Skeletal muscle tissue (tissue), 3 donors: ENCODE measurements at regions not wholly inside any gene's neighbourhood (a gene's known extent, or its start where the extent isn't known, plus 50 kb on each side); places are given as distances from the start of the nearest gene placed in this dataset.

Source experiments
- H3K27ac ChIP-seq: one replicate; pipeline ENCODE4 v1.7.0; 2013; ENCODE audit warnings: mild to moderate bottlenecking, low read depth, low read length, inconsistent platforms
- H3K27me3 ChIP-seq, 3 donors: one replicate each; pipeline ENCODE4 v1.7.0; 2013; ENCODE audit warnings: low read length in 3 of 3; ENCODE audit not compliant: control insufficient read depth in 3 of 3, insufficient read depth in 3 of 3
- H3K36me3 ChIP-seq, 3 donors: one replicate each; pipeline ENCODE4 v1.7.0; 2013; ENCODE audit warnings: low read length in 3 of 3; ENCODE audit not compliant: control insufficient read depth in 3 of 3, insufficient read depth in 3 of 3
- H3K4me1 ChIP-seq, 3 donors: one replicate each; pipeline ENCODE4 v1.7.0; 2013; ENCODE audit warnings: low read length in 3 of 3, mild to moderate bottlenecking in 3 of 3; ENCODE audit not compliant: control insufficient read depth in 3 of 3, insufficient read depth in 3 of 3
- H3K4me3 ChIP-seq, 3 donors: one replicate each; pipeline ENCODE4 v1.7.0; 2013; ENCODE audit warnings: low read length in 3 of 3
- H3K9ac ChIP-seq, 3 donors: one replicate each; pipeline ENCODE4 v1.7.0; 2013; ENCODE audit warnings: low read length in 3 of 3, mild to moderate bottlenecking in 3 of 3, moderate library complexity in 2 of 3, low read depth in 1 of 3
- H3K9me3 ChIP-seq, 3 donors: one replicate each; pipeline ENCODE4 v1.7.0; 2013; ENCODE audit warnings: low read length in 3 of 3; ENCODE audit not compliant: control insufficient read depth in 3 of 3
- donor health status: Osteomylitis.

GRCh38 chr6:102984357-102984756 lies 1590.8 kb downstream of the GRIK2 start:
- Histone ChIP-seq H3K4me1 (no peaks in the 10 kb centered on the region), H3K27ac (no peak overlapping the region), H3K36me3 (no peaks in the 10 kb centered on the region), H3K9me3 (no peaks in the 10 kb centered on the region), H3K27me3 (no peaks in the 10 kb centered on the region), H3K4me3 (no peak overlapping the region), H3K9ac (no peak overlapping the region)

GRCh38 chr6:102981490-102982015 lies 1588.0 kb downstream of the GRIK2 start:
- no peaks in the 10 kb centered on the region for H3K36me3 ChIP-seq

GRCh38 chr6:102980951-102981350 lies 1587.4 kb downstream of the GRIK2 start:
- no peaks in the 10 kb centered on the region for H3K9me3 ChIP-seq
- H3K4me1 ChIP-seq: no peaks in the 10 kb centered on the region
- H3K27ac ChIP-seq: no peak overlapping the region
- H3K4me3 ChIP-seq: no peak overlapping the region
- H3K27me3 ChIP-seq: no peaks in the 10 kb centered on the region
- no peak overlapping the region for H3K9ac ChIP-seq
- H3K36me3 ChIP-seq: no peaks in the 10 kb centered on the region

More at GRCh38 chr6:102981490-102982015, 1588.0 kb downstream of the GRIK2 start:
- no peak overlapping the region for H3K4me3 ChIP-seq
- H3K27ac ChIP-seq: no peak overlapping the region
- no peaks in the 10 kb centered on the region for H3K4me1 ChIP-seq
- H3K9ac ChIP-seq: no peak overlapping the region
- H3K27me3 ChIP-seq: no peaks in the 10 kb centered on the region
- no peaks in the 10 kb centered on the region for H3K9me3 ChIP-seq

GRCh38 chr6:102961902-102962301 lies 1568.4 kb downstream of the GRIK2 start:
- H3K4me1 ChIP-seq: no peaks in the 10 kb centered on the region
- no peak overlapping the region for H3K4me3 ChIP-seq
- H3K9me3 ChIP-seq: no peaks in the 10 kb centered on the region
- no peaks in the 10 kb centered on the region for H3K27me3 ChIP-seq
- no peaks in the 10 kb centered on the region for H3K36me3 ChIP-seq
- no peak overlapping the region for H3K27ac ChIP-seq
- H3K9ac ChIP-seq: no peak overlapping the region

GRCh38 chr6:102950967-102951366 lies 1557.5 kb downstream of the GRIK2 start:
- no peaks in the 10 kb centered on the region for H3K9me3 ChIP-seq
- H3K9ac ChIP-seq: no peak overlapping the region
- no peak overlapping the region for H3K27ac ChIP-seq
- H3K36me3 ChIP-seq: no peaks in the 10 kb centered on the region
- H3K4me3 ChIP-seq: no peak overlapping the region
- H3K4me1 ChIP-seq: no peaks in the 10 kb centered on the region
- H3K27me3 ChIP-seq: no peaks in the 10 kb centered on the region

GRCh38 chr6:102944475-102944874 lies 1551.0 kb downstream of the GRIK2 start:
- H3K36me3 ChIP-seq: no peaks in the 10 kb centered on the region
- H3K27ac ChIP-seq: no peak overlapping the region

GRCh38 chr6:102942206-102942605 lies 1548.7 kb downstream of the GRIK2 start:
- no peaks in the 10 kb centered on the region for H3K9me3 ChIP-seq
- no peak overlapping the region for H3K4me3 ChIP-seq
- no peaks in the 10 kb centered on the region for H3K4me1 ChIP-seq
- H3K27me3 ChIP-seq: no peaks in the 10 kb centered on the region
- no peak overlapping the region for H3K27ac ChIP-seq
- H3K36me3 ChIP-seq: no peaks in the 10 kb centered on the region
- no peak overlapping the region for H3K9ac ChIP-seq

More at GRCh38 chr6:102944475-102944874, 1551.0 kb downstream of the GRIK2 start:
- no peaks in the 10 kb centered on the region for H3K9me3 ChIP-seq
- H3K4me1 ChIP-seq: no peaks in the 10 kb centered on the region
- no peaks in the 10 kb centered on the region for H3K27me3 ChIP-seq
- no peak overlapping the region for H3K9ac ChIP-seq
- no peak overlapping the region for H3K4me3 ChIP-seq

GRCh38 chr6:102936959-102937358 lies 1543.5 kb downstream of the GRIK2 start:
- Histone ChIP-seq H3K9ac (no peak overlapping the region), H3K4me3 (no peak overlapping the region), H3K9me3 (no peaks in the 10 kb centered on the region), H3K4me1 (no peaks in the 10 kb centered on the region), H3K27ac (no peak overlapping the region), H3K36me3 (no peaks in the 10 kb centered on the region), H3K27me3 (no peaks in the 10 kb centered on the region)

GRCh38 chr6:102928109-102928508 lies 1534.6 kb downstream of the GRIK2 start:
- Histone ChIP-seq H3K4me3 (no peak overlapping the region), H3K27me3 (no peaks in the 10 kb centered on the region), H3K4me1 (no peaks in the 10 kb centered on the region), H3K27ac (no peak overlapping the region), H3K36me3 (no peaks in the 10 kb centered on the region), H3K9ac (no peak overlapping the region), H3K9me3 (no peaks in the 10 kb centered on the region)

- Histone ChIP-seq H3K36me3 (no peaks in the 10 kb centered on the region), H3K4me1 (no peaks in the 10 kb centered on the region), H3K9me3 (no peaks in the 10 kb centered on the region), H3K9ac (no peak overlapping the region), H3K27ac (no peak overlapping the region), H3K27me3 (no peaks in the 10 kb centered on the region), H3K4me3 (no peak overlapping the region)
Measured at GRCh38 chr6:102918161-102918560, 1524.7 kb downstream of the GRIK2 start.

GRCh38 chr6:102911571-102911970 lies 1518.1 kb downstream of the GRIK2 start:
- H3K27me3 ChIP-seq: no peaks in the 10 kb centered on the region
- no peaks in the 10 kb centered on the region for H3K9me3 ChIP-seq
- H3K36me3 ChIP-seq: no peaks in the 10 kb centered on the region

More at GRCh38 chr6:102911571-102911970, 1518.1 kb downstream of the GRIK2 start:
- H3K4me1 ChIP-seq: no peaks in the 10 kb centered on the region
- no peak overlapping the region for H3K27ac ChIP-seq
- H3K9ac ChIP-seq: no peak overlapping the region
- H3K4me3 ChIP-seq: no peak overlapping the region
